Mucosa of descending colon (tissue), 3 donors: ENCODE measurements at regions not wholly inside any gene's neighbourhood (a gene's known extent, or its start where the extent isn't known, plus 50 kb on each side); places are given as distances from the start of the nearest gene placed in this dataset.

Experiments used
- ATAC-seq: fragments of 200-7000 bp; cut with Tn5 transposase; one replicate; pipeline ENCODE4 v1.9.1; 2020; ENCODE audit warnings: mild to moderate bottlenecking, moderate library complexity
- DNase-seq, 3 donors: peaks; one replicate each; pipeline ENCODE4 v3.0.0-alpha.2; 2020
- H3K36me3 ChIP-seq: fragments of 200-600 bp; one replicate; pipeline ENCODE4 v1.8.0; 2021; ENCODE audit warnings: low read depth, mild to moderate bottlenecking
- H3K4me1 ChIP-seq: fragments of 200-600 bp; one replicate; pipeline ENCODE4 v1.8.0; 2021; ENCODE audit warnings: low read depth, mild to moderate bottlenecking
- H3K4me3 ChIP-seq: fragments of 200-600 bp; one replicate; pipeline ENCODE4 v1.8.0; 2021; ENCODE audit warnings: mild to moderate bottlenecking
- H3K9me3 ChIP-seq: fragments of 200-600 bp; one replicate; pipeline ENCODE4 v1.8.0; 2021; ENCODE audit warnings: mild to moderate bottlenecking
- CTCF ChIP-seq: fragments of 200-600 bp; IDR thresholded peaks from one replicate; pipeline ENCODE4 v1.8.0; 2022; ENCODE audit warnings: antibody characterized with exemption, mild to moderate bottlenecking
- intact Hi-C, 2 donors: fragments of 100-400 bp; cut with DNase I in 1 of 2; cut with micrococcal nuclease in 1 of 2; formaldehyde crosslinking; loops; one replicate each; pipeline versions ENCODE4 v1.11.0 to v1.11.1; 2022; cut with DNase I, micrococcal nuclease
- donor health status: DM: no; HTN: no; CAD: no; lungs with moderate emphysema.
- donor health status: DM: no; HTN: no; CAD: no.
- donor health status: DM: no; HTN: yes; CAD: no.

GRCh38 chr2:45089554-45090261 is 80.5 kb upstream of the SIX2 start:
- Histone ChIP-seq H3K36me3 (no peaks in the 10 kb centered on the region), H3K4me1 (no peaks in the 10 kb centered on the region), H3K4me3 (no peak overlapping the region), H3K9me3 (no peaks in the 10 kb centered on the region)
- TF ChIP-seq CTCF = no peak
- no peak for DNase-seq
- ATAC-seq = no peak
- intact Hi-C loops = no loop called here

- TF ChIP-seq CTCF = no peak
- no peaks in the 10 kb centered on the region for H3K9me3 ChIP-seq
- no peak overlapping the region for H3K4me3 ChIP-seq
- DNase-seq (no peak), ATAC-seq (no peak)
- H3K36me3 ChIP-seq = no peaks in the 10 kb centered on the region
- H3K4me1 ChIP-seq = no peaks in the 10 kb centered on the region
- intact Hi-C loops = no loop called here
These were observed 76.2 kb upstream of the SIX2 start for GRCh38 chr2:45085487-45085886.

GRCh38 chr2:45084361-45085020 is 75.2 kb upstream of the SIX2 start:
- DNase-seq = no peak

GRCh38 chr2:45083175-45083574 is 73.9 kb upstream of the SIX2 start:
- intact Hi-C loops = no loop called here
- no peak overlapping the region for H3K4me3 ChIP-seq
- H3K36me3 ChIP-seq = no peaks in the 10 kb centered on the region
- H3K9me3 ChIP-seq = no peaks in the 10 kb centered on the region
- no peak for TF ChIP-seq CTCF
- no peaks in the 10 kb centered on the region for H3K4me1 ChIP-seq
- ATAC-seq = no peak
- no peak for DNase-seq

More at GRCh38 chr2:45084361-45085020, 75.2 kb upstream of the SIX2 start:
- Histone ChIP-seq H3K4me1 (no peaks in the 10 kb centered on the region), H3K9me3 (no peaks in the 10 kb centered on the region), H3K36me3 (no peaks in the 10 kb centered on the region), H3K4me3 (no peak overlapping the region)
- intact Hi-C loops = no loop called here
- TF ChIP-seq CTCF = no peak
- no peak for ATAC-seq

GRCh38 chr2:45074713-45075112 is 65.5 kb upstream of the SIX2 start:
- no peak for DNase-seq
- Histone ChIP-seq H3K36me3 (no peaks in the 10 kb centered on the region), H3K4me3 (no peak overlapping the region), H3K4me1 (no peaks in the 10 kb centered on the region), H3K9me3 (no peaks in the 10 kb centered on the region)
- no peak for TF ChIP-seq CTCF
- no peak for ATAC-seq
- intact Hi-C loops = no loop called here
